ENCODE measurements at regions not wholly inside any gene's neighbourhood (a gene's known extent, or its start where the extent isn't known, plus 50 kb on each side); places are given as distances from the start of the nearest gene placed in this dataset.

DNA sequence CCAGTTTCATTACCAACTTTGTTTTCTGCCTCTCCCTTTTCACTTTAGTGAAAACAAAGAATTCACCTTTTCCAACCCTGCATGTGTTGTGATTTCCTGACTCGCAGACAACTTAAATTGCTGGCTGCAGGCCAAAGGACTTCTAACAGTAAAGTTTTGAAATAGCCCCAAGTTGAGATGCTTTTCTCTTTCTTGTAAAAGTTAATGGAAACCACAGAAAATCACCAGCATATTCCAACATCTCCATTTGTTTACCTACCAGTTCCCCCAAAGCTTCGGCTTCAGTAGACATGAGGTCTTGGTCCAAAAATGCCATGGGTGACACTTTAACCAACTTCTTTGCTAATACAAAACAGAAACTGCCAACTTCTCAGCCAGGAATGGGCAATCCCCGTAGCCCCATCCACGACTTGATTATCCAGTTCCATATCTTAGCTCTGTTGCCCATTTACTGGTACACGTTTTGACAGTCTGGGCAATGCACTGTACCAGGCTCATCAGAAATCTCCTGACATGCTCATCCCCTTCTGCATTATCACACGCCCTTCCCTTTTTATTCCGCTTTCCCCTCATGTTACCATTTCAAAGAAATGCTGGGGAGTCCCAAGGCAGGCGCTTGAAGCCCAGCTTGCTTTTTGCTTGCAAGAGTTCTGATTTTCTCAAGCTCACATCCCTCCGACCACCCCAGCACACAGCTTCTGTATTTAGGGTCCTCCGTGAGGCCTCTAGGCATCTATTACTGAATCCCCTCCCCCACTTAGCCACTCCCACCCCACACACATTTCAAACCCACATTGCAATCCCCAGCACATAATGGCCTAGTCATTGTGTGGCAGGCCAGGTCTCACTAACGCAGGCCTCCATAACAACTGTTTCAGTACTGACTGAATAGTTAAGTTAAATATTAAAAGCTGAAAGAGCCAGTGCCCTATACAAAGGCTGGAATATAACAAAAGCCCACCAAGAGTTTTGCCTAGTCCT, 137.9 kb upstream of the S100G start:
- DNase-seq, result no peak

DNA sequence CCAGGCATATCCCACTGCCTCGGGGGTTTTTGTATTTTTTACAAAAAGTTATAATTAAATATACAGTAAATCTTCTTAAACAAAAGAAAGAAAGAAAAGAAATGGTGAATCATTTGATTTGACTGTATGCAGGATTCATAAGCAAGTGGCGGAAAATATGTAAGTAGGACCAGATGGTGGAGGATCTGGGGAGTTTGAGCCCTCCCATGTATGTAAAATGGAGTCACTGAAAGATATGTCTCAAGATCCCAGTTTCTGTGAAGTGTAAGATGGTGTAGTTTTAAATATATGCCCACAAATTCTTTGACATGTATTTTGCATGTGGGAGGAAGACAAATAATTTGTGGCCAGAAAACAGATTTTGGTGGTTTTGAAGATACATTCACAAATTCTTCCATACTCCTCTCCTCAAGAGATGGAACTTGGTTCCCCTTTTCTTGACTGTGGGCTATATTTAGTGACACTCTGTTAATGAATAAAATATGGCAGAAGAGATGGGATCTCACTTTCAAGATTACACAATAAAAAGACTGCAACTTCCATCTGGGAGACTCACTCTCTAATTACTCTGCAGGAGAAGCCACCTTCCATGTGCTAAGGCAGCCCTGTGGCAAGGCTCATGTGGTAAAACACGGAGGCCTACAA, 133.6 kb upstream of the S100G start:
- DNase-seq, result no peak

DNA sequence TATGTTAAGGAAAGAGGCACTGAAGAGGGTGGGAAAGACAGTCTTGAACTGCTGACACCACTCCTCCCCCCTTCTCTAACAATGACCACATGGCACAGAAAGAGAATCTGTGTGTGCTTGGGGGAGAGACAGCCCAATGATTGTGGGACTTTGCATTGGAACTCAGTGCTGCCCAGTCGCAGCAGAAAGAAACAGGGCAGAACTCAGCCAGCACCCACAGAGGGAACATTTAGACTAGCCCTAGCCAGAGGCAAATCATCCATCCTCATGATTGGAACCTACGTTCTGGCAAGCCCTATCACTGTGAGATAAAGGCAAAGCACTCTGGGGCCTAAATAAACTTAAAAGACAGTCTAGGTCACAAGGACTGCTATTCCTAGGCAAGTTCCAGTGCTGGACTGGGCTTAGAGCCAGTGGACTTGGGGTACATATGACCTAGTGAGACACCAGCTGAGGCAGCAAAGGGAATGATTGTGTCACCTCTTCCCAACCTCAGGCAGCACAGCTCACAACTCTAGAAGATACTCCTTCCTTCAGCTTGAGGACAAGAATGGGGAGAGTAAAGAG, 132.8 kb upstream of the S100G start:
- no peak for DNase-seq

DNA sequence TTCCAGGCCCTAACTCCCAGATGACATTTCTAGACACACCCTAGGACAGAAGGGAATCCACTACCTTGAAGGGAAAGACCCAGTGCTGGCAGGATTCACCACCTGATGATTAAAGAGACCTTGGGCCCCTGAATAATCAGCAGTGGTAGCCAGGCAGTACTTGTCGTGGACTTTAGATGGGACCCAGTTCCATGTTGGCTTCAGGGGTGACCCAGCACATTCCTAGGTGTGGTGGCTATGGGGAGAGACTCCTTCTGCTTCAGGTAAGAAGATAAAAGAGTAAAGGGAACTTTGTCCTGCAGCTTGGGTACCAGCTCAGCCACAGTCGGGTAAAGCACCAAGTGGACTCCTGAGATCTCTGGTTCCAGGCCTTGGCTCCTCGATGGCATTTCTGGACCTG, 131.8 kb upstream of the S100G start:
- DNase-seq, result no peak

DNA sequence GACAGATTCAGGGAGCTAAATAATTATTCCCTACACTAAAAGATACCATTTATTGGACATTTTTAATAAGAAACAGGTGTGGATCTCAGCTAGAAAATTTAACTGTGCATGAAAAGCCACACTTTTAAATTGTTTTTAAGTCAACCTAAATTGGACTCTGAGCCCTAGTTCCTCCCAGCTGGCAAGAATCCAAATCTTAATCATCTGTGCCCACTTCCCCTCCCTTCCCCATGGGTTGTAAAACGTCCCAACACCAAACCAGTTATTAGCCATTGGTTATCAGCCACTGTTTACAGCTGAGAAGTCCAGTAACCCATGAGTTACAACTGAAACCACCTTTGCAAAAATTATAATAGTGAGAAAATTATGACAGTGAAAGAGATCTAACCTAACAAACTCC, 125.6 kb upstream of the S100G start:
- no peak for DNase-seq

DNA sequence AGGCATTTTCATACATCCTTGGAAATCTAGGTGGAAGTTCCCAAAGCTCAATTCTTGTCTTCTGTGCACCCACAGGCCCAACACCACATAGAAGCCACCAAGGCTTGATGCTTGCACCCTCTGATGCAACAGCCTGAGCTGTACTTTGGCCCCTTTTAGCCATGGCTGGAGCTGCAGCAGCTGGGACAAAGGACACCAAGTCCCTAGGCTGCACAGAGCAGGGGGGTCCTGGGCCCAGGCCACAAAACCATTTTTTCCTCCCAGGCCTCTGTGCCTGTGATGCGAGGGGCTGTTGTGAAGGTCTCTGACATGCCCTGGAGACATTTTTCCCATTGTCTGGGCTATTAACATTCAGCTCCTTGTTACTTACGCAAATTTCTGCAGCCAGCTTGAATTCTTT, 124.0 kb upstream of the S100G start:
- no peak for DNase-seq

DNA sequence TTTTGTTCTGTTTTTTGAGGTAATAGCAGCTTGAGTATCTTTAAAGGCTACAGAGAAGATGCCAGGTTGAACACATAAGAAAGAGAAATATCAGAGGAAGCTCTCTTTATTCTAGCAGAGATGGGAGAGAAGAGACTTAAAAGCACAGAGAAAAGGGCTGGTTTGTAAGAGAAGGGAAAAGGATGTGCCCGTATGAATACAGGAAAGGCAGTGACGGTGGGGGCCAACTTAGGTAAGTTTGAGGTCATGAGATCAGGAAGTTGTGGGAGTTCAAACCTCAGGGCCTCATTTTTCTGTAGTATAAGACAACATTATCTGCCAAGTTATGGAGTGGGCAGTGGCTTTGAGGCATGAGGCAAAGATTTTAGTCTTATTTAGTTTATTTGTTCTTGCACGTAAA, 121.3 kb upstream of the S100G start:
- no peak for DNase-seq

Data from activated CD4-positive, alpha-beta T cell treated with anti-CD3 and anti-CD28 coated beads for 1 hour (primary cell).